HG03097 (cell line): ENCODE measurements at regions not wholly inside any gene's neighbourhood (a gene's known extent, or its start where the extent isn't known, plus 50 kb on each side); places are given as distances from the start of the nearest gene placed in this dataset.
A peak's percentile ranks its signal among the peaks of the same experiment; 100 is the strongest.
"Not testable (repeated sequence)": the region's sequence is repeated elsewhere in the genome, so short reads cannot be mapped to it uniquely, and the experiment has no call there.

Experiments used
- ATAC-seq: cut with Tn5 transposase; IDR thresholded peaks from one replicate; pipeline ENCODE4 v1.9.1; 2021; ENCODE audit not compliant: unreplicated experiment, low FRiP score

DNA sequence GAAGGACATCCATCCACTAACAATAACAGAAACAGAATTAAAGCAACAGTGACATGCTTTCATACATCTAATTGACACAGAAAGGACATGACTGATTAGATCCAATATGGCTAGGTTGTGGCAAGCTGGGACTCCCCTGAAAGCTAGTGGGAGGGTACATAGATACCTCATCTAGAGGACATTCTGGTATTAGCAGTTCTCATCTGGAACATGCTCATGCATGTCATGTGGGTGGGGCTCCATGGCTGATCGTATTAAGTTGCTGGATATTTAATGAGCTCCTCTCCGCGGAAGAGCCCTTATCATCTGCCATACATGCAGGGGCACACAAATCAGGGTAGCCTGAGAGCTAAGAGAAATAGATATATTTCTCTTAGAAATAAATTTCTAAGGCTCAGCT lies 358.9 kb downstream of the ICE1 start:
- no peak for ATAC-seq

- ATAC-seq, result no peak
These were observed 357.8 kb downstream of the ICE1 start for GRCh38 chr5:5780253-5780652.

DNA sequence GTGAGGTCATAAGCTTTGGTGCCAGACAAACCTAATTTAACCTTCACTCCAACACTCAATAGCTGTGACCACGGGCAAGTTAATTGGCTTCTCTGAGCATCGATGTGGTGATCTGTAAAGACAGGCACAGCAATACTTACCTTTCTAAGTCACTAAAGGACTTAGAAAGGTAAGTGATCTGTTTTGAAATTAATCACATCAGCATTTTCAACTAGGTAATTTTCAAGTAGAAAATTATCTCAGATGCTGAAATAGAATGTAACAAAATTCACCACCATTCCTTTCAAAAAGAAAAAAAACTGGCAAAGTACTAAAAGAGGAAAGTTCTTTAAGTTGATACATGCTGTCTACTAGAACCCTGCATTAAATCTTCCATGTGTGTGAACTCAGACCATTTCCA lies 354.5 kb downstream of the ICE1 start:
- ATAC-seq, result no peak

GRCh38 chr5:5772202-5772601 lies 349.7 kb downstream of the ICE1 start:
- no peak for ATAC-seq

GRCh38 chr5:5770825-5771224 lies 348.3 kb downstream of the ICE1 start:
- no peak for ATAC-seq

DNA sequence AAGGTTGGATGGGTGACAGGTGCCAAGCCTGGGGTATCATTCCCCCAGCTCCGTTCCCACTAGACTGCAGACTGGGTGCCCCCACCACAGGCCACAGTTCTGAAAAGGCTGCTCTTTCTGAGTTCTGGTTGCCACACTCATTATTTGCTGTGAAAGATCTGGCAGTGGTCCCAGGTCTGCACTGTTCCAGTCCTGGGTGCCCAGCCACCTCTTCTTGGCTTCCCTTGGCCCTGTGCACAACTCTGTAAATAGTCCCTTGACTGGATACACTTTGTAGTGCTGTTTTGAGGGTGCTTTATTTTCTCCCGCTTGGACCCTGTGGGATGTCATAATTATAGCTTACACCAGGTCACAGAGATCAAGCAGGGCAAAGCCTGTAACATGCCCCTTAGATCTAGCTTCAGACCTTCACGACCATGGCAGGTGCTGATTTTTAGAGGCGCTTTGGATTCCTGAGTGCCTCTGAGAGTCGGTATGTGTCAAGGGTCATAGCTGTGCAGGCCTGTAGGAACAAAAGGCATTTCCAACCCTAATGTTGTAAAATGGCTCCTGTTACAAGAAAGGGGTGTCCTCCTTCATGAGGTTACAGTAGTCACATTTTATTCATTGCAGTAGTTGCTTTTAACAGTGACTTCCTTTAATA lies 344.9 kb downstream of the ICE1 start:
- no peak for ATAC-seq

- ATAC-seq, result no peak
These were observed 342.8 kb downstream of the ICE1 start for GRCh38 chr5:5765066-5765850.

- no peak for ATAC-seq
These were observed 341.8 kb downstream of the ICE1 start for GRCh38 chr5:5764246-5764645.

DNA sequence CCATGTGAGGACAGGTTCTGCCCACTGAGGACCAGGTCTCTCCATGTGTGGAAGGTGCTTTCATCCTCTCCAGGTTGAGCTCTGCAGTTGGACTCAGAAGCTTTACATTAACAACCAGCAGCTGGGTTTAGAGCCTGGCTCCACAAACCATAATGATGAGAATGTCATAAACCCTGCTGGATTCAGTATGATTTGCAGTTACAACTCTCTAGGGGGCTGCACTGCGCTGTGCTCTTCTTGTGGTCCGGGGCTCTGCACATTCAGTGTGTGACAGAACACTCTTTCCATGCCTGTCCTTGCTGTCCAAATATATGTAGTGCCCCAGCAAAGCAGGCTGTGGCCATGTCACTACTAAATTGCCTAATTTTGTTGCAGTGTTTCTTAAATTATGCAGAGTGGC lies 334.3 kb downstream of the ICE1 start:
- ATAC-seq, result no peak

DNA sequence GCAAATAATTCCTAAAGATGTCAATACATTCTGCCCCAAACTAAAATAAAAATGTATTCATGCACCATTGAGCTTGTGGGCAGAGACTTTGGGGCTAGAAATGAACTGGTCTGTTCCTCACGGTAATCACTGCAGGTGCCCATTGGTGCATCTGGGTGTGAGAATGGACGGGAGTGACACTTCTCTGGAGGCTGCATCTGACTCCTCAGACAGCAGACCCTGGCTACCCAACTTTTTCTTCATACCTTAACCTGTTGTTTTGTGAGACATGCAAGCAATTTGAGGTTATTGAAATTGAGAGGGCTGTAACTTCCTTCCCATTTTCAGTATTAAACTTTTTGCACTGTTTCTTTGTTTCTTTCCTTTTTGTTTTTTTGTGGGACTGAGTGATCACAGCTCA lies 333.4 kb downstream of the ICE1 start:
- peak; percentile 42 for ATAC-seq

DNA sequence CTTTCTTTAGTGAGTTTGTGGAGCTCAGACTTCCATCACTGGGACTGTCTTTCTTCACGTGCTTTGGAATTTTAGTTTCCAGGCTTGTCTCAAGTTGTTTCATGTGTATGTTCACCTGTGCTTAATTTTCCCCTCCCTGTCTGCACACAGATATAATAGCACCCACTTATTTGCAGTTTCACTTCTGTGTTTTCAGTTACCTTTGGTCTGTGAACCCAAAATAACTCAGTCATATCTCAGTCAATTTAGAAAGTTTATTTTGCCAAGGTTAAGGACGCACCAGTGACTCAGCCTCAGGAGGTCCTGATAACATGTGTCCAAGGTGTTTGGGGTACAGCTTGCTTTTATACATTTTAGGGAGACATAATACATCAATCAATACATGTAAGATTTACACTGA lies 330.4 kb downstream of the ICE1 start:
- ATAC-seq, result peak; percentile 65

DNA sequence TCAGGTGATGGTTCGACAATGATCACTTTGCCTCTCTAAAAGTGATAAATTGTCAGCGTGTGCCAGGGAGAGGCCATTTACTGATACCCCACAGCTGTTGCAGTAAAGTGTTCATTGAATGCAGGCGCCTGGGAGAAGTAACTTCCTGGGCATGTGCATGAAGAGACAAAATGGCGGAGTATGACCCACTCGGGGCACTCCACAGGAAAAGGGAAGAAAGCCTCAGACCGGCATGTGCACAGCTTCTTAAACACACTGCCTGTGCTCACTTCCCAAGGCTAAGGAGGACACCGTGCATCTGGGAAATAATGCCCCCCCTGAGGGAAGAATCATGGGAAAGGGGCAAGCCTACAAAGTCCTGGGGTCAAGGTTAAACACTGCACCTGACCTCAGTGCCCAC lies 329.5 kb downstream of the ICE1 start:
- ATAC-seq, result no peak

- ATAC-seq, result peak; percentile 36
These were observed 329.0 kb downstream of the ICE1 start for GRCh38 chr5:5751498-5751897.

DNA sequence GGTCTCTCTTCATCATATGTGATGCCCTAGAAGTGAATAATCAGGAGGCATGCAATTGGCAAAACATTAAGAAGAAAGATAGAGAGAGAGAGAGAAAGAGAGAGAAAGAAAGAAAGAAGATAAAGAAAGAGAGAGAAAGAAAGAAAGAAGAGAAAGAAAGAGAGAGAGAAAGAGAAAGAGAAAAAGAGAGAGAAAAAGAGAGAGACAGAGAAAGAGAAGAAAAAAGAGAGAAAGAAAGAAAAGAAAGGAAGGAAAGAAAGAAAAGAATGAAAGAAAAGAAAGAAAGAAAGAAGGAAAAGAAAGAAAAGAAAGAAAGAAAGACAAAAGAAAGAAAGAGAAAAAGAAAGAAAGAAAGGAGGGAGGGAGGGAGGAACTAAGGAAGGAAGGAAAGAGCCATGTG lies 318.9 kb downstream of the ICE1 start:
- ATAC-seq, result no peak

- ATAC-seq, result no peak
These were observed 317.0 kb downstream of the ICE1 start for GRCh38 chr5:5739490-5739945.

GRCh38 chr5:5738797-5739489 lies 316.5 kb downstream of the ICE1 start:
- no peak for ATAC-seq

- ATAC-seq, result no peak
These were observed 313.5 kb downstream of the ICE1 start for GRCh38 chr5:5736007-5736406.

GRCh38 chr5:5733058-5733457 lies 310.6 kb downstream of the ICE1 start:
- ATAC-seq, result not testable (repeated sequence)

- no peak for ATAC-seq
These were observed 303.9 kb downstream of the ICE1 start for GRCh38 chr5:5726401-5726800.

DNA sequence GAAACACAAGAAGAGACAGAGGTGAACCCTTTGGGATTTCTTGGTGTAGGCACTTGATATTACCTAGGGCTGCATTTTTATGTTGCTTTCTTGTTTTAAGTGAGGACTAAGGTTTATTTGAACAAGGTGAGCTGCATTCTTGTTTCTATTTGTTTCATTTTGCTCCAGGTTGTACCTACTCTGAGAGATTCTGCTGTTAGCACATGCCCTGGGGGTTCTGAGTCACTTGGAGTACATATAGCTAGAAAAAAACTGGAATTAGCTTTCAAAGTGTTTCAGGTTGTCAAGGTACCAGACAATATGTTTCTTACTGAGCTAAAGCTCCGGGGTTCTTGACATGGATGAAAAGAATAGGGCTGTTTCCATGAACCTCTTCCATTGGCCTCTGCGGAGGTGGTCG lies 299.4 kb downstream of the ICE1 start:
- ATAC-seq, result no peak

GRCh38 chr5:5719292-5719691 lies 296.8 kb downstream of the ICE1 start:
- no peak for ATAC-seq

GRCh38 chr5:5716665-5717064 lies 294.2 kb downstream of the ICE1 start:
- no peak for ATAC-seq
